Gastrocnemius medialis (tissue), 4 donors: ENCODE measurements at regions not wholly inside any gene's neighbourhood (a gene's known extent, or its start where the extent isn't known, plus 50 kb on each side); places are given as distances from the start of the nearest gene placed in this dataset.

Experiments
- CTCF ChIP-seq, 5 experiments: fragments of 450-650 bp in 3 of 5; fragments of 200-600 bp in 2 of 5; sonication (generic) in 2 of 5; IDR thresholded peaks in 4 of 5; conservative IDR thresholded peaks in 1 of 5; 1 replicate in 4 of 5; 2 replicates in 1 of 5; pipeline ENCODE4 v1.5.1; 2016 to 2019; ENCODE audit warnings: antibody characterized with exemption in 5 of 5, mild to moderate bottlenecking in 3 of 5, moderate library complexity in 3 of 5
- POLR2A ChIP-seq, 2 donors: fragments of 450-650 bp; IDR thresholded peaks; one replicate each; pipeline ENCODE4 v1.6.1; 2017; ENCODE audit warnings: antibody characterized with exemption in 2 of 2, mild to moderate bottlenecking in 2 of 2, moderate library complexity in 2 of 2

- TF ChIP-seq CTCF (IDR thresholded peaks at IDR 0.05 in 4 of 5, conservative IDR thresholded peaks at IDR 0.05 in 1 of 5) (no peak), POLR2A (IDR thresholded peaks at IDR 0.05) (no peak)
Measured at GRCh38 chr4:124060261-124060918, 652.1 kb downstream of the ANKRD50 start.
